Left lung (tissue), 4 donors: ENCODE measurements at regions not wholly inside any gene's neighbourhood (a gene's known extent, or its start where the extent isn't known, plus 50 kb on each side); places are given as distances from the start of the nearest gene placed in this dataset.

Experiments
- ATAC-seq: fragments of 200-7000 bp; cut with Tn5 transposase; one replicate; pipeline ENCODE4 v1.9.1; 2020; ENCODE audit warnings: moderate library complexity
- DNase-seq, 4 donors: peaks; one replicate each; pipeline ENCODE4 v3.0.0-alpha.2; 2013 to 2020
- H3K27ac ChIP-seq, 2 donors: fragments of 200-600 bp; sonication (generic) in 1 of 2; one replicate each; pipeline versions ENCODE4 v1.5.0 to v1.8.0; 2020 to 2021
- H3K27me3 ChIP-seq, 2 donors: fragments of 200-600 bp; sonication (generic) in 1 of 2; one replicate each; pipeline versions ENCODE4 v1.5.0 to v1.8.0; 2020 to 2021
- H3K36me3 ChIP-seq, 2 donors: fragments of 200-600 bp; sonication (generic) in 1 of 2; one replicate each; pipeline versions ENCODE4 v1.5.0 to v1.8.0; 2020 to 2021
- H3K4me1 ChIP-seq, 2 donors: fragments of 200-600 bp; one replicate each; pipeline ENCODE4 v1.8.0; 2021
- H3K4me3 ChIP-seq, 2 donors: fragments of 200-600 bp; sonication (generic) in 1 of 2; one replicate each; pipeline versions ENCODE4 v1.5.0 to v1.8.0; 2020 to 2021; ENCODE audit warnings: mild to moderate bottlenecking in 1 of 2
- H3K9me3 ChIP-seq, 2 donors: fragments of 200-600 bp; sonication (generic) in 1 of 2; one replicate each; pipeline versions ENCODE4 v1.5.0 to v1.8.0; 2020 to 2021
- intact Hi-C, 2 donors: fragments of 100-400 bp; cut with DNase I; formaldehyde crosslinking; loops; one replicate each; pipeline versions ENCODE4 v1.11.2 to v1.14.2; 2022
- TF ChIP-seq, protein P1 (sequence below), 2 donors: fragments of 200-600 bp; sonication (generic) in 1 of 2; IDR thresholded peaks; one replicate each; pipeline versions ENCODE4 v1.5.0 to v1.8.0; 2021; ENCODE audit warnings: antibody characterized with exemption in 2 of 2
- donor health status: DM: no; HTN: yes; CAD: no.
- donor health status: DM: no; HTN: no; CAD: no.

DNA sequence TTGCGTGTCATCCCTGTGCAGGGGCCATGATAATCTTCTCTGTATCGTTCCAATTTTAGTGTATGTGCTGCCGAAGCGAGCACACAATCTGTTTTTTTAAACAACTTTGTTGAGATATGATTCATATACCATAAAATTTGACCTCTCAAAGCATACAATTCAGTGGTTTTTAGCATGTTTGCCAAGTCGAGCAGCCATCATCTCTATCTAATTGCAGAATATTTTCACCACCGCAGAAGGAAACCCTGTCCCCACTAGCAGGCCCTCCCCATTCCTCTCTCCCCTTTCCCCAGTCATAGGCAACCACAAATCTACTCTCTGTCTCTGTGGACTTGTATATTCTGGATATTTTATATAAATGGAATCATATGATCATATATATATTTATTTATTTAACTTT, 78.7 kb upstream of the TINAGL1 start:
- no peak for ATAC-seq
- Histone ChIP-seq H3K27ac (no peak overlapping the region), H3K4me1 (no peaks in the 10 kb centered on the region), H3K4me3 (no peak overlapping the region), H3K9me3 (no peaks in the 10 kb centered on the region), H3K36me3 (no peaks in the 10 kb centered on the region), H3K27me3 (no peaks in the 10 kb centered on the region)
- TF ChIP-seq, protein P1, sequence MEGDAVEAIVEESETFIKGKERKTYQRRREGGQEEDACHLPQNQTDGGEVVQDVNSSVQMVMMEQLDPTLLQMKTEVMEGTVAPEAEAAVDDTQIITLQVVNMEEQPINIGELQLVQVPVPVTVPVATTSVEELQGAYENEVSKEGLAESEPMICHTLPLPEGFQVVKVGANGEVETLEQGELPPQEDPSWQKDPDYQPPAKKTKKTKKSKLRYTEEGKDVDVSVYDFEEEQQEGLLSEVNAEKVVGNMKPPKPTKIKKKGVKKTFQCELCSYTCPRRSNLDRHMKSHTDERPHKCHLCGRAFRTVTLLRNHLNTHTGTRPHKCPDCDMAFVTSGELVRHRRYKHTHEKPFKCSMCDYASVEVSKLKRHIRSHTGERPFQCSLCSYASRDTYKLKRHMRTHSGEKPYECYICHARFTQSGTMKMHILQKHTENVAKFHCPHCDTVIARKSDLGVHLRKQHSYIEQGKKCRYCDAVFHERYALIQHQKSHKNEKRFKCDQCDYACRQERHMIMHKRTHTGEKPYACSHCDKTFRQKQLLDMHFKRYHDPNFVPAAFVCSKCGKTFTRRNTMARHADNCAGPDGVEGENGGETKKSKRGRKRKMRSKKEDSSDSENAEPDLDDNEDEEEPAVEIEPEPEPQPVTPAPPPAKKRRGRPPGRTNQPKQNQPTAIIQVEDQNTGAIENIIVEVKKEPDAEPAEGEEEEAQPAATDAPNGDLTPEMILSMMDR (IDR thresholded peaks at IDR 0.05): no peak
- intact Hi-C loops: no loop called here
- DNase-seq: no peak

DNA sequence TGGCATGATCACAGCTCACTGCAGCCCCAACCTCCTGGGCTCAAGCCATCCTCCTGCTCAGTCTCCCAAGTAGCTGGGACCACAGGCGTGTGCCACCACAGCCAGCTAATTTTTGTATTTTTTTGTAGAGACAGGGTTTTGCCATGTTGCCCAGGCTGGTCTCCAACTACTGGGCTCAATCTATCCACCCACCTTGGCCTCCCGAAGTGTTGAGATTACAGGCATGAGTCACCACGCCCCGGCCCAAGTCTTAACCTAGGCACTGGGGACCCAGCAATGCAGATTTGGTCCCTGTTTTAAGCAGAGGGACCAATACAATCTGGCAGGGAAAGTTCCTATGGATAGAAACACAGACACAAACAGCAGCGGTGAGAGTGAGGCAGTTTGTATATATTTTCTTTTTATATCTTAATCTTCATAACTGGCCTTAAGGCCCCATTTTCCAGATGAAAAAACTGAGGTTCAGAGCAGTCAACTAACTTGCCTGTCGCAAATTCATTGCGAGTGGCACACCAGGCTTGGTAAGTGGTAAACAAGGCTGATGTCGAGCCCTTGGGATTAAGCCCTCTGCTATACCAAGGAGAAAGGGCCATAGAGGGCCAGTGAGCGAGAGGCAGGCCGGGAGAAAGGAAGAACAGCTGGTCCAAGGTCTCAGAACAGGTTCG, 77.8 kb upstream of the TINAGL1 start:
- Histone ChIP-seq H3K36me3 (no peaks in the 10 kb centered on the region), H3K27me3 (peaks cover 0 to under 1% of the 10 kb centered on the region in 2 donors), H3K9me3 (no peaks in the 10 kb centered on the region), H3K27ac (no peak overlapping the region), H3K4me1 (no peaks in the 10 kb centered on the region), H3K4me3 (no peak overlapping the region)
- intact Hi-C loops: no loop called here
- DNase-seq: no peak
- no peak for ATAC-seq
- TF ChIP-seq, protein P1 (IDR thresholded peaks at IDR 0.05): no peak

DNA sequence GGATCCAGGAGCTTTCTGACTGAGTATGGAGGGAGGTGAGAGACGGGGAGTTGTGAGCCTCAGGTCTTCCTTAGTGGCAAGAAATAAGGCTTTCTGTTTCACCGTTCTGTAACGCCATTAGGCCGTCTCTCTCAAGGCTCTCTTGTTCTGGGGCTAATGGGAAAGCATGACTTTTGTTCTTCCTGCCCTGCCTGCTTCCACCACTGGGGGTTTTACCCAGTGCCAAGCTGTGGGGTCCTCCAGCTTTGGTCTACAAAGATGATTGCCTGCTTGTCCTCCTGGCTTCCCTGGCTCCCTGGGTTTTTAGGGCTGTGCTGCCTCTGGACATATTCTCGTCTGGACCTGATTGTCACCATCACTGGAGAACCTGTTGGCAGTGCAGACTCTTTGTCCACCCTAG, 74.8 kb upstream of the TINAGL1 start:
- H3K4me1 ChIP-seq: no peaks in the 10 kb centered on the region
- no peaks in the 10 kb centered on the region for H3K9me3 ChIP-seq
- DNase-seq (no peak), ATAC-seq (no peak)
- TF ChIP-seq, protein P1 (IDR thresholded peaks at IDR 0.05): no peak
- no peaks in the 10 kb centered on the region for H3K36me3 ChIP-seq
- no peak overlapping the region for H3K27ac ChIP-seq
- intact Hi-C loops: no loop called here
- H3K27me3 ChIP-seq: peaks cover 0 to 13% of the 10 kb centered on the region in 2 donors
- no peak overlapping the region for H3K4me3 ChIP-seq

DNA sequence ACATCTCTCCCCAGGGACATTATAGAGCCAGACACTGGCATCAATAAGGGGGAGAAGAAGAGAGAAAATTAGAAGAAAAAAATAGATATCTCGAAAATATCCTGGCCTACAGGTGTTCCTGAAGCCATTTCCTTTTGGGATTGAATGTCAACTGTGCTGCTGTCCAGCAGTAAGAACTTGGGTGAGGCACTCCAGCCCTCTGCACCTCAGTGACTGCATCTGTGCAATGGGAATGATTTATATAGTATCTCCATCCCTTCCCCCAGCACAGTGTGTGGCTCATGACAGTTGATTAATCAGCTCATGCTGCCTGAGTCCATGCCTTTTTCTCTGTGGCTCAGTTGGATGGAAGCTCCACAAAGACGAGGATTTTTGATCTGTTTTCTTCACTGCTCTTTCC, 74.1 kb upstream of the TINAGL1 start:
- Histone ChIP-seq H3K27me3 (peaks cover 0 to 15% of the 10 kb centered on the region in 2 donors), H3K4me1 (no peaks in the 10 kb centered on the region), H3K27ac (no peak overlapping the region), H3K9me3 (no peaks in the 10 kb centered on the region), H3K36me3 (no peaks in the 10 kb centered on the region), H3K4me3 (no peak overlapping the region)
- DNase-seq: no peak
- ATAC-seq: no peak
- intact Hi-C loops: no loop called here
- TF ChIP-seq, protein P1 (IDR thresholded peaks at IDR 0.05): no peak

DNA sequence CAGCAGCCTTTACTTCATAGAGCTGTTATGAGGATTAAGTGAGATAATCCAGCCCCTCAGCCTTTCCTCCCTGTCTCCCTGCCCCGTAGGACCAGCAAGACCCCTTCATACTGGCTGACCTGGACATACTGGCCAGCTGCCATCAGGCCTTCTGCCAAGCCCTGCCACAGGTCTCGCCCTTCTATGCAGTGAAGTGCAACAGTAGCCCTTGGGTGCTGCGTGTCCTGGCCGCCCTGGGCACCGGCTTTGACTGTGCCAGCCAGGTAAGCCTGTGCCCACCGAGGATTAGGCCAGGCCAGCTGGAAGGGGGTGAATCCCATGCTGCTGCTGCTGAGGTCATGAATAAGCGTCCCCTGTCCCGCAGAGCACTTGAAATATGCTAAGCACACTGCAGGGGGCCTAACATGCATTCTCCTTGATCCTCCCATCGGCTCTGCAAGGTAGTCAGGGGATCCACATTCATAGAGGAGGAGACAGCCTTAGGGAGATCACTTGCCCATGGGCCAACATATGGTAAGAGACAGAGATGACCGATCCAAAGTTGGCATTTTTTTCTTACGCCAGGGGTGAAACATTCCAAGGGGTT, 73.3 kb upstream of the TINAGL1 start:
- no peaks in the 10 kb centered on the region for H3K4me1 ChIP-seq
- no peaks in the 10 kb centered on the region for H3K36me3 ChIP-seq
- intact Hi-C loops: no loop called here
- ATAC-seq (no peak), DNase-seq (no peak)
- peaks cover 0 to 15% of the 10 kb centered on the region in 2 donors for H3K27me3 ChIP-seq
- no peak overlapping the region for H3K4me3 ChIP-seq
- TF ChIP-seq, protein P1 (IDR thresholded peaks at IDR 0.05): no peak
- H3K27ac ChIP-seq: no peak overlapping the region
- no peaks in the 10 kb centered on the region for H3K9me3 ChIP-seq
